GM19324 (cell line): ENCODE measurements at regions not wholly inside any gene's neighbourhood (a gene's known extent, or its start where the extent isn't known, plus 50 kb on each side); places are given as distances from the start of the nearest gene placed in this dataset.

Source experiments
- ATAC-seq: cut with Tn5 transposase; IDR thresholded peaks from one replicate; pipeline ENCODE4 v1.9.1; 2021; ENCODE audit warnings: mild to moderate bottlenecking, moderate library complexity; ENCODE audit not compliant: unreplicated experiment, low FRiP score

DNA sequence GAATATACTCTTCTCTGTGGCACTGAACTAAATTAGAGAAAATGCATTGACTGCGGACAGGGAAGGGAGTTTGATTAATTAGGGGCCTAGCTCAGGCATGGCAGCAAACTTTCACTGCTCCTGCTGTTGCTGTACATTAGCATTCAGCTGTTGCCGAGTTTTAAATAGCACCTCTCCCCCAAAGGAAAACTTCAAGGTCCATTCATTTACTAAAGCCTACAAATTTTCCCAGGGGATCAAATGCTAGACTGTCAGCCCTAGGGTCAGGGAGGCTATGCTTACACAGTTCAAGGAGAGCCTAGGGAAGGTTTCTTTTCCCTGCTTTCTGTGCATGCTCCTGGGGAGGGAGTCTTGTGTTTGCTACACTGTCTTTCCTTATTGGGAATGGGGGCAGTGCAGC lies 60.0 kb upstream of the GZMB start:
- no peak for ATAC-seq

DNA sequence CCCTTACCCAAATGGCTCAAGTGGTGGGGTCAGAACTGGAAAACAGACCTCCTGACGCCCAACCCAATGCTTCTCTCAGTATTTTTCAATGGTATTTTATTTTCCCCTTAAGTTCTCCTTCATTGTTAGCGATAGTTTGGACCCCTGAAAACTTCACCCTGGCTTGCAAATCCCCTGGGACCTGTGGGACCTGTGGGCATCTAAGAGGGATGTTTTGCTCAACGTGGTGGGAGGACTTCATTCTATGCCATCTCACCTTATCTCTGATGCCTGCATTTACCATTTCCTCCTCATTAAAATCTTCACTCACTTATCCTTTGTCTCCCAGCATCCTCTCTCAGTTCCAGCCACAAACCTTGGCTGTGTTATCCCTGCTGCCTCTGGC lies 59.4 kb upstream of the GZMB start:
- no peak for ATAC-seq

DNA sequence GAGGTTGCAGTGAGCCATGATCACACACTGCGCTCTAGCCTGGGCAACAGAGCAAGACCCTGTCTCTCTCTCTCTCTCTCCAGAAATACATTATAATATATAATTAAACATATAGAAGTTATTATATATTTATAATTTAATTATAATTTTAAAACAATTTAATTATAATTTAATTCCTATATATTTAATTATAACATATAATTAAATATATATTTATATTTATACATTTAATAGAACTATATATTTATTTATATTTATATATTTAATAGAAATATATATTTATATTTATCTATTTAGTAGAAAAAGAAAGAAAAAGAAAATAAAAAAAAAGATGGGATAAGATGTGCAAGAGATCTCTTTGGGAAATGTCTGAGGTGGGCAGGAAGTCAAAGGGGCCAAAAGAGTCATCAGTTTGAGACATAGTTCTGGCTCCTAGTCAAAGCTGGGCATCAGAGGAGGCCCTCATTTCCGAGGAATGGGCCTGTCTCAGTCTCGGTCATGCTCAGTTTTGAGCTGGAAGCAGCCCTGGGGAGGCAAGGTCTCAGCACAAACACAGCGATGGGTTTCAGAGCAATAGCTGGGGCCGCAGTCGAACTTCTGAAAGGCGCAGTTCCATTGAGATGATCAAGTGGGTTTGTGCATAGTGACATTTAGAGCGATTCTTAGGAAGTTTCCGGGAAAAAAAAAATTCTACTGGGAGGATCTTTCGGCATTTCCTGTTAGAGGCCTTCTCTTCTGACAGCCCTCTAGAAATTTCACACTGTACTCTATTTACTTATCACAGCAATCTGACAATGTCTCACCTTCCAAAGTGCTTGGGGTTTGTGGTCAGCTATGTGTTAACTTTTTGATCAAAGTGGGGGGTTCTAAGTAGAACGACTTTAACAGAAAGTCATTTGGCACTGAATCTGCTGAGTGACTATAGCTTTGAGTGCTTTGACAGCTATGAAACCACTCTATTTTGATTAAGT lies 58.7 kb upstream of the GZMB start:
- no peak for ATAC-seq

DNA sequence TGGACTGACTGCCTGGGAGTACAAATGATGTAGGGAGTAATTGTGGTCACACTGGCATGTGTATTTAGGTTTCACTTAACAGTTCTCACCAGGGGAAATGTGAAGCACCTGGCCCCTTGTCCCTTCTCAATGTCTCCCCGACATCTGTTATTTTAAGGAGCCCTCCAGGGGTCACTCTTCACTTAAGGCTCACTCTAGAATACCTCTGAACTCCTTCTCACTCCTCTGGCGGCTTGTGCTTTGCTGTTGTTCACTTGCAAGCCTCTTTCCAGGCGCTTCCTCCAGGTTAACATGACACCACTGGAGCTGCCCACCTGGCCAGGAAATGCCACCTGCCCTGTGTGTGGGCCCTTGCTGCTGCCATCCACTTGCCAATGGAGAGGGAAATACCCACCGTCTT lies 56.5 kb upstream of the GZMB start:
- peak; percentile 71 for ATAC-seq

DNA sequence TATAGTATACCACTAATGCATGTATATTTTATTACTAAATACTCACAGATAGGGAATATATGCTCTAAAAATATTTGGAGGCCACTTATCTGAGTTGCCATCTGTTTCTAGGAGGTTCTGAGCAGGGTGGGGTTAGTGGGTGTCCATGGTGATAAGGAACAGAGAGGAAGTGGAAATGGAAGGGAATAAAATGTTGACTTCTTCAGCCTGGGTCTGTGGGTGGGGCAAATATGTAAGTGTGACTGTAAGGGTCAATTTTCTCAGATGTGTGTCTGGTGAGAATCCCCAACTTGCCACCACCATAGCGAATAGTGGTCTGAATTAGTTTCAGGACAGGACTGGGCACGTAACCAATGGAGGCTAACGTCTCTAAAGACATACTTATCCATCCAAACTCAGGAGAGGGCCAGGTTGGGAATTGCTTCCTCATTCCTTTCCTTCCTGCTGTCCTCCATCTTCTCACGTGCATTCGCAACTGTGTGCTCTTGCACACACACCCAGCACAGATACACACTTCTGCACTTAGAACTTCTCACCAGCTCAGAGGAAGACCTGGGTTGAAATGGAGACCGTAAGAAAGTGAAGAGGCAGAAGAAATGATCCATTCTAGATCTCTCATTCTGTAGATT lies 54.2 kb upstream of the GZMB start:
- ATAC-seq = no peak
